PC-9 (cell line): ENCODE measurements at regions not wholly inside any gene's neighbourhood (a gene's known extent, or its start where the extent isn't known, plus 50 kb on each side); places are given as distances from the start of the nearest gene placed in this dataset.

Experiments used
- BruUV-seq: library from RNA; stranded (reverse); fragments of 400-500 nt; replicated peaks from 2 replicates; lab custom pipeline; 2021; lab: Mats Ljungman, UMichigan
- CTCF ChIA-PET: fragments of 300-600 bp; sonication (Branson Sonifier 250); formaldehyde crosslinking; loops from one replicate; lab custom pipeline; 2022; ENCODE audit warnings: antibody characterized with exemption; lab: Charles Lee
- POLR2A ChIA-PET: fragments of 300-600 bp; sonication (Branson Sonifier 250); formaldehyde crosslinking; loops from one replicate; lab custom pipeline; 2022; ENCODE audit warnings: antibody characterized with exemption; ENCODE audit not compliant: unreplicated experiment; lab: Charles Lee
- DNase-seq, 2 experiments: peaks; one replicate each; pipeline versions ENCODE4 v3.0.0 to v3.0.0-alpha.2; 2015 to 2022; ENCODE audit warnings: mixed read lengths in 1 of 2
- H2AFZ ChIP-seq: fragments of 200-600 bp; sonication (generic); 2 replicates; pipeline ENCODE4 v1.8.1; 2017; ENCODE audit warnings: antibody characterized with exemption
- H3F3A ChIP-seq: fragments of 200-600 bp; sonication (generic); 2 replicates; pipeline ENCODE4 v1.8.1; 2017; ENCODE audit warnings: antibody characterized with exemption, mild to moderate bottlenecking, low read depth; ENCODE audit not compliant: insufficient read depth
- H3K27ac ChIP-seq: fragments of 200-600 bp; sonication (generic); 2 replicates; pipeline ENCODE4 v1.6.1; 2016; ENCODE audit warnings: mixed run types
- H3K27me3 ChIP-seq: fragments of 200-600 bp; sonication (generic); 2 replicates; pipeline ENCODE4 v1.6.1; 2016; ENCODE audit warnings: low read depth, mixed run types; ENCODE audit not compliant: insufficient read depth
- H3K36me3 ChIP-seq: fragments of 200-600 bp; sonication (generic); 2 replicates; pipeline ENCODE4 v1.6.1; 2016; ENCODE audit warnings: low read depth, mixed run types
- H3K4me1 ChIP-seq: fragments of 200-600 bp; sonication (generic); replicated peaks from 2 replicates; pipeline ENCODE4 v1.6.1; 2016; ENCODE audit warnings: mixed run types; ENCODE audit not compliant: insufficient read depth
- H3K4me2 ChIP-seq: fragments of 200-600 bp; sonication (generic); 2 replicates; pipeline ENCODE4 v1.6.1; 2017; ENCODE audit warnings: mixed run types
- H3K4me3 ChIP-seq: fragments of 200-600 bp; sonication (generic); 2 replicates; pipeline ENCODE4 v1.6.1; 2016; ENCODE audit warnings: mixed run types
- H3K79me2 ChIP-seq: fragments of 200-600 bp; sonication (generic); 2 replicates; pipeline ENCODE4 v1.6.1; 2017; ENCODE audit warnings: low read depth, mixed run types
- H3K9me2 ChIP-seq: fragments of 200-600 bp; sonication (generic); 2 replicates; pipeline ENCODE4 v1.8.1; 2017; ENCODE audit warnings: mild to moderate bottlenecking; ENCODE audit not compliant: insufficient read depth
- H3K9me3 ChIP-seq: fragments of 200-600 bp; sonication (generic); 2 replicates; pipeline ENCODE4 v1.8.1; 2016; ENCODE audit warnings: low read depth; ENCODE audit not compliant: insufficient read depth
- H4K20me1 ChIP-seq: fragments of 200-600 bp; sonication (generic); 2 replicates; pipeline ENCODE4 v1.8.1; 2017; ENCODE audit not compliant: insufficient read depth
- EZH2 ChIP-seq: fragments of 200-600 bp; sonication (generic); IDR thresholded peaks from 2 replicates; pipeline ENCODE4 v1.8.0; 2017; ENCODE audit warnings: antibody characterized with exemption, low read depth
- intact Hi-C: fragments of 100-400 bp; cut with micrococcal nuclease; formaldehyde crosslinking; loops from one replicate; pipeline ENCODE4 v1.10.0; 2022; ENCODE audit not compliant: unreplicated experiment
- TF ChIP-seq, protein P1 (sequence below): fragments of 200-600 bp; sonication (generic); conservative IDR thresholded peaks from 2 replicates; pipeline ENCODE4 v1.6.1; 2017; ENCODE audit warnings: mixed run types, antibody characterized with exemption, mild to moderate bottlenecking, moderate library complexity

DNA sequence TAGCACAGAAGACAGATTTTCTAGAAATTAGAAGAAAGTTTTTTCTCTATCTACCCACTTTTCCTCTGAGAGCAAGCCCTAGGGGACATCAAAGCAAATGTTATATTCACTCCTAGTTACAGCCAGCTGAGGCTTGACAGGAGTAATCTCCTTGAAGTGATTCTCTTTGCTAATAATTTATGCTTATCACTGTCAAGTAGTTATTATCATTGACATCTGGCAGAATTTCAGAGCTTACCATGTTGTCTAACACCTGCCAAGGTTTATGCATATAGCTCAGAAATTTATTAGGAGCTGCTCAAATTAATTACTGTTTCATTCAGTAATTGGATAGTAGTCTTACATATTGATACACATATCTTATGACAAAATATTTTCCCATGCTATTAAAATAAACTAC is 465.9 kb upstream of the ATXN8OS start:
- no peak for DNase-seq
- H3K27ac ChIP-seq: no peak overlapping the region
- no peak overlapping the region for H3K4me2 ChIP-seq
- no peak overlapping the region for H3K4me3 ChIP-seq
- H3K79me2 ChIP-seq: no peaks in the 10 kb centered on the region
- no peaks in the 10 kb centered on the region for H3K36me3 ChIP-seq
- no peaks in the 10 kb centered on the region for H3K9me2 ChIP-seq
- no peaks in the 10 kb centered on the region for H3F3A ChIP-seq
- POLR2A ChIA-PET: no interaction called here
- no peak overlapping the region for H2AFZ ChIP-seq
- H3K4me1 ChIP-seq: no peaks in the 10 kb centered on the region
- no peaks in the 10 kb centered on the region for H4K20me1 ChIP-seq
- TF ChIP-seq EZH2: no peak
- TF ChIP-seq, protein P1, sequence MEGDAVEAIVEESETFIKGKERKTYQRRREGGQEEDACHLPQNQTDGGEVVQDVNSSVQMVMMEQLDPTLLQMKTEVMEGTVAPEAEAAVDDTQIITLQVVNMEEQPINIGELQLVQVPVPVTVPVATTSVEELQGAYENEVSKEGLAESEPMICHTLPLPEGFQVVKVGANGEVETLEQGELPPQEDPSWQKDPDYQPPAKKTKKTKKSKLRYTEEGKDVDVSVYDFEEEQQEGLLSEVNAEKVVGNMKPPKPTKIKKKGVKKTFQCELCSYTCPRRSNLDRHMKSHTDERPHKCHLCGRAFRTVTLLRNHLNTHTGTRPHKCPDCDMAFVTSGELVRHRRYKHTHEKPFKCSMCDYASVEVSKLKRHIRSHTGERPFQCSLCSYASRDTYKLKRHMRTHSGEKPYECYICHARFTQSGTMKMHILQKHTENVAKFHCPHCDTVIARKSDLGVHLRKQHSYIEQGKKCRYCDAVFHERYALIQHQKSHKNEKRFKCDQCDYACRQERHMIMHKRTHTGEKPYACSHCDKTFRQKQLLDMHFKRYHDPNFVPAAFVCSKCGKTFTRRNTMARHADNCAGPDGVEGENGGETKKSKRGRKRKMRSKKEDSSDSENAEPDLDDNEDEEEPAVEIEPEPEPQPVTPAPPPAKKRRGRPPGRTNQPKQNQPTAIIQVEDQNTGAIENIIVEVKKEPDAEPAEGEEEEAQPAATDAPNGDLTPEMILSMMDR: no peak
- BruUV-seq: no TSS peak
- intact Hi-C loops: no loop called here
- no peaks in the 10 kb centered on the region for H3K27me3 ChIP-seq
- CTCF ChIA-PET: no interaction called here
- no peaks in the 10 kb centered on the region for H3K9me3 ChIP-seq

DNA sequence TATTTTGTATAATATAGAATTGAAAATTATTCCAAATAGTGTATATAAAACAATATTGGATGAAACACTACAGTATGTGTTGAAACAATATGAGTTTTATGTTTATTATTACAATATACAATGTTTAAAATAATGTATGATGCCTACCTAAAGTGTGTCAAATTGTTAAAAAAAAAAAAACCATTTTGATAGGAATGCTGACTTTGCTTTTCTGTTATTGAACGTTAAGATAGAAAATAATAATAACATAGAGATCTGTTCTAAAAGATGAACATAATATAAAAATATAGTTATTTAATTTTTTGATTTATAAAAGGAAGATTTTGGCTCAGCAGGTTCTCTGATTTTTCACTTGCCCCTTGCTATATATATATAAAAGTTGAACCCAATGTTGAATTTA is 474.6 kb upstream of the ATXN8OS start:
- Histone ChIP-seq H3K9me2 (no peaks in the 10 kb centered on the region), H3K4me1 (no peaks in the 10 kb centered on the region), H3K4me2 (no peak overlapping the region), H3K79me2 (no peaks in the 10 kb centered on the region), H3K36me3 (no peaks in the 10 kb centered on the region), H4K20me1 (no peaks in the 10 kb centered on the region), H3K27ac (no peak overlapping the region), H2AFZ (no peak overlapping the region), H3K4me3 (no peak overlapping the region), H3K27me3 (no peaks in the 10 kb centered on the region), H3K9me3 (no peaks in the 10 kb centered on the region), H3F3A (no peaks in the 10 kb centered on the region)
- intact Hi-C loops: no loop called here
- DNase-seq: no peak
- TF ChIP-seq EZH2: no peak
- TF ChIP-seq, protein P1: no peak
- no TSS peak for BruUV-seq
- POLR2A ChIA-PET: no interaction called here
- CTCF ChIA-PET: no interaction called here

DNA sequence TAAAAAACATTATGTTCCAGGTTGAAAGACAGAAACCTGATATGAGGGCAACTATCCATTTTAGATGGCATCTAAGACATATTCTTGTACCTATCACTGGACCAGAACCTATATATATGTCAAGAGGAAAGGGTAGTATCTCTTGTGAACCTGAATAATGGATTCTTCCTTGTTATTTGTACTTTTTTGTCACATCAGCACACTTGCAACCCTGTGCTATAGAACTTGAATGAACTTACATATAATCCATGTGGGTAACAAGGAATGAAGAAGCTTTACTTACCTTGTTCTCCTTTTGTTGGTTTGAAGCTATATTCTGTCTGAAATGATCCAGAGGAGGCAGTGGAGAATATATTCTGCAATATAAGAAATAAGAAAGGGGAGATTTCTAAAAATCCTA is 483.7 kb upstream of the ATXN8OS start:
- ChIA-PET CTCF (no interaction called here), POLR2A (no interaction called here)
- Histone ChIP-seq H3K4me1 (no peaks in the 10 kb centered on the region), H3K36me3 (no peaks in the 10 kb centered on the region), H3K4me3 (no peak overlapping the region), H3K79me2 (no peaks in the 10 kb centered on the region), H3K27me3 (no peaks in the 10 kb centered on the region), H3K9me3 (no peaks in the 10 kb centered on the region), H3K4me2 (no peak overlapping the region), H2AFZ (no peak overlapping the region), H3K9me2 (no peaks in the 10 kb centered on the region), H3F3A (no peaks in the 10 kb centered on the region), H4K20me1 (no peaks in the 10 kb centered on the region), H3K27ac (no peak overlapping the region)
- TF ChIP-seq EZH2: no peak
- TF ChIP-seq, protein P1: no peak
- intact Hi-C loops: no loop called here
- no TSS peak for BruUV-seq
- no peak for DNase-seq
